Bronchial epithelial cell (primary cell): ENCODE measurements at regions not wholly inside any gene's neighbourhood (a gene's known extent, or its start where the extent isn't known, plus 50 kb on each side); places are given as distances from the start of the nearest gene placed in this dataset.

Experiments used
- DNase-seq: peaks from one replicate; pipeline ENCODE4 v3.0.0-alpha.2; 2010; ENCODE audit warnings: low read depth
- FAIRE-seq: peaks from 2 replicates; lab custom pipeline; 2011; peaks lifted over from hg19 to GRCh38; lab: Jason Lieb, UNC
- H3K27me3 ChIP-seq: 2 replicates; pipeline ENCODE4 v1.5.1; 2011; ENCODE audit warnings: low read length; ENCODE audit not compliant: control insufficient read depth, insufficient read depth
- H3K36me3 ChIP-seq: 2 replicates; pipeline ENCODE4 v1.5.1; 2011; ENCODE audit warnings: low read length; ENCODE audit not compliant: control insufficient read depth, insufficient read depth
- H3K4me3 ChIP-seq: 2 replicates; pipeline ENCODE4 v1.5.1; 2011; ENCODE audit warnings: mild to moderate bottlenecking, low read depth, low read length, control low read depth
- CTCF ChIP-seq: IDR thresholded peaks from 2 replicates; pipeline ENCODE4 v1.5.1; 2011; ENCODE audit warnings: mild to moderate bottlenecking, moderate library complexity, low read length, control low read depth, inconsistent platforms; ENCODE audit not compliant: insufficient read depth, severe bottlenecking

GRCh38 chr1:76769911-76770310 lies 97.4 kb upstream of the ST6GALNAC5 start:
- DNase-seq (no peak), FAIRE-seq (no peak)
- TF ChIP-seq CTCF = no peak
- no peaks in the 10 kb centered on the region for H3K36me3 ChIP-seq
- H3K27me3 ChIP-seq = no peaks in the 10 kb centered on the region
- H3K4me3 ChIP-seq = no peak overlapping the region

- FAIRE-seq = no peak
- Histone ChIP-seq H3K4me3 (no peak overlapping the region), H3K36me3 (no peaks in the 10 kb centered on the region), H3K27me3 (no peaks in the 10 kb centered on the region)
- DNase-seq = no peak
- no peak for TF ChIP-seq CTCF
These were observed 96.3 kb upstream of the ST6GALNAC5 start for GRCh38 chr1:76770979-76771378.

- DNase-seq (no peak), FAIRE-seq (no peak)
- no peak for TF ChIP-seq CTCF
- Histone ChIP-seq H3K36me3 (no peaks in the 10 kb centered on the region), H3K4me3 (no peak overlapping the region), H3K27me3 (no peaks in the 10 kb centered on the region)
These were observed 85.8 kb upstream of the ST6GALNAC5 start for GRCh38 chr1:76781447-76781846.

- FAIRE-seq (no peak), DNase-seq (no peak)
- no peak overlapping the region for H3K4me3 ChIP-seq
- no peaks in the 10 kb centered on the region for H3K36me3 ChIP-seq
- TF ChIP-seq CTCF = no peak
- no peaks in the 10 kb centered on the region for H3K27me3 ChIP-seq
These were observed 84.5 kb upstream of the ST6GALNAC5 start for GRCh38 chr1:76782809-76783208.

- Histone ChIP-seq H3K27me3 (no peaks in the 10 kb centered on the region), H3K36me3 (no peaks in the 10 kb centered on the region), H3K4me3 (no peak overlapping the region)
- DNase-seq (no peak), FAIRE-seq (no peak)
- no peak for TF ChIP-seq CTCF
These were observed 82.8 kb upstream of the ST6GALNAC5 start for GRCh38 chr1:76784502-76784901.

GRCh38 chr1:76786222-76786621 lies 81.1 kb upstream of the ST6GALNAC5 start:
- H3K36me3 ChIP-seq = no peaks in the 10 kb centered on the region
- FAIRE-seq (no peak), DNase-seq (no peak)
- TF ChIP-seq CTCF = no peak
- H3K27me3 ChIP-seq = no peaks in the 10 kb centered on the region
- H3K4me3 ChIP-seq = no peak overlapping the region
